ENCODE measurements at regions not wholly inside any gene's neighbourhood (a gene's known extent, or its start where the extent isn't known, plus 50 kb on each side); places are given as distances from the start of the nearest gene placed in this dataset.

- no peak for DNase-seq (ENCODE audit: low read depth)
- TF ChIP-seq, protein P1, sequence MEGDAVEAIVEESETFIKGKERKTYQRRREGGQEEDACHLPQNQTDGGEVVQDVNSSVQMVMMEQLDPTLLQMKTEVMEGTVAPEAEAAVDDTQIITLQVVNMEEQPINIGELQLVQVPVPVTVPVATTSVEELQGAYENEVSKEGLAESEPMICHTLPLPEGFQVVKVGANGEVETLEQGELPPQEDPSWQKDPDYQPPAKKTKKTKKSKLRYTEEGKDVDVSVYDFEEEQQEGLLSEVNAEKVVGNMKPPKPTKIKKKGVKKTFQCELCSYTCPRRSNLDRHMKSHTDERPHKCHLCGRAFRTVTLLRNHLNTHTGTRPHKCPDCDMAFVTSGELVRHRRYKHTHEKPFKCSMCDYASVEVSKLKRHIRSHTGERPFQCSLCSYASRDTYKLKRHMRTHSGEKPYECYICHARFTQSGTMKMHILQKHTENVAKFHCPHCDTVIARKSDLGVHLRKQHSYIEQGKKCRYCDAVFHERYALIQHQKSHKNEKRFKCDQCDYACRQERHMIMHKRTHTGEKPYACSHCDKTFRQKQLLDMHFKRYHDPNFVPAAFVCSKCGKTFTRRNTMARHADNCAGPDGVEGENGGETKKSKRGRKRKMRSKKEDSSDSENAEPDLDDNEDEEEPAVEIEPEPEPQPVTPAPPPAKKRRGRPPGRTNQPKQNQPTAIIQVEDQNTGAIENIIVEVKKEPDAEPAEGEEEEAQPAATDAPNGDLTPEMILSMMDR (IDR thresholded peaks at IDR 0.05; ENCODE audit: control insufficient read depth, extremely low read depth, insufficient read depth): no peak
- no peak overlapping the region for H3K4me3 ChIP-seq (ENCODE audit: low read depth, low read length)
These were observed 75.5 kb downstream of the SLC4A3 start for GRCh38 chr2:219702796-219703545.

- TF ChIP-seq, protein P1 (IDR thresholded peaks at IDR 0.05; ENCODE audit: control insufficient read depth, extremely low read depth, insufficient read depth): no peak
- no peak for DNase-seq (ENCODE audit: low read depth)
These were observed 77.4 kb downstream of the SLC4A3 start for GRCh38 chr2:219704878-219705277.

GRCh38 chr2:219706823-219707281 lies 79.4 kb downstream of the SLC4A3 start:
- H3K4me3 ChIP-seq (ENCODE audit: low read depth, low read length): no peak overlapping the region
- no peak for DNase-seq (ENCODE audit: low read depth)

More at GRCh38 chr2:219704878-219705277, 77.4 kb downstream of the SLC4A3 start:
- no peak overlapping the region for H3K4me3 ChIP-seq (ENCODE audit: low read depth, low read length)

DNA sequence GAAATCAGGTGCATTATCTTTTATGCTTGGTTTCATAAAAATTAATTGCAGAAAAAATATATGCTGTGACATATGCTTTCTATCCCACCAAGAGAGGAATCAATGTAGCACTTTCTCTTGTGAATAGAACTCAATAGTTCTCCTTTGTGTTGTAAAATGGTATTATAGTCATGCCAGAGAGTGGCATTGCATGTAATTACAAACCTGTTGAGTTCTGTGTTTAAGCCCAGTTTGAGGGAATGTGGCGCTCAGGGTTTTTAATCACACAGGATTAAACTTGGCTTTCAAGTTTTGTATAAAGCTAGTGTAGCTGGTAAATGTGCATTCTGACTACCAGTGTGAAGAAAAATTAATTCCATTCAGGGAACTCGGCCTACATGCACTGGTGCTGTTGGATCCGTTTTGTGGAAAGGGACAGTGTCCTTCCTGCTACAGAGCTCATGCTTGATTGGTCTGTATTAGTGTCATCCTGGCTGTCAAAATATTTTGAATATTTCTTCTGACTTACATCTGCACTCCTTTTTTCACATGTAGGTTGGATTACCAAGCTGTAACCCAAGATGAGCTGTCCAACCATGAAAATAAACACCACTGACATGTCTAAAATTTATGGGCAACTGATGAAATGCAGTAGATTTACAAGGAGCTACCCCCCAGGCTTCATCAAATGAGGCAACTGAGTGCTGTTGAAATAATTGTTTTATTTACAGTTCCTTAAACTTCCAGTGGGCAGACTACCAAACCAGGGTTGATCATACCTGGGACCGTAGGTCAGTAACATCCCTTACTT lies 80.3 kb downstream of the SLC4A3 start:
- no peak for DNase-seq (ENCODE audit: low read depth)
- no peak overlapping the region for H3K4me3 ChIP-seq (ENCODE audit: low read depth, low read length)
- TF ChIP-seq, protein P1 (IDR thresholded peaks at IDR 0.05; ENCODE audit: control insufficient read depth, extremely low read depth, insufficient read depth): no peak

More at GRCh38 chr2:219706823-219707281, 79.4 kb downstream of the SLC4A3 start:
- TF ChIP-seq, protein P1 (IDR thresholded peaks at IDR 0.05; ENCODE audit: control insufficient read depth, extremely low read depth, insufficient read depth): no peak

GRCh38 chr2:219709331-219709761 lies 81.9 kb downstream of the SLC4A3 start:
- no peak for DNase-seq (ENCODE audit: low read depth)
- TF ChIP-seq, protein P1 (IDR thresholded peaks at IDR 0.05; ENCODE audit: control insufficient read depth, extremely low read depth, insufficient read depth): no peak

DNA sequence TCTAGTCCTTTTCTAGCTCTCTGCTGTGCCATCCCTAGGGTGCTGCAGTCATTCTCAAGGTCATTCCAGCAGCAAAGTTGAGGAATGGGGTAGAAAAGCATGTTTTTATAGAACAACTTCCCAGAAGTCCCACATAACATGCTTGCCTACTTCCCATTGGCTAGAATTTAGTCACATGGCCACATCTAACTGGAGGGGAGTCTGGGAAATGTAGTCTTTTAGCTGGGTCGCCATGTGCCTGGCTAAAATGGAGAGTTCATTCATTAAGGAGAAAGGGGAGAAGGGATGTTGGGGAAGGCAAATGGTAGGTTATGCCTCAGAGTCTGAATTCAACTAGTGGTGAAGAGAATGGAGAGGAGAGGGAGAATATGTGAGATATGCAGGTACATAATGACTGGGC lies 85.7 kb downstream of the SLC4A3 start:
- TF ChIP-seq, protein P1 (IDR thresholded peaks at IDR 0.05; ENCODE audit: control insufficient read depth, extremely low read depth, insufficient read depth): no peak
- peak; percentile 7 for DNase-seq (ENCODE audit: low read depth)
- no peak overlapping the region for H3K4me3 ChIP-seq (ENCODE audit: low read depth, low read length)

More at GRCh38 chr2:219709331-219709761, 81.9 kb downstream of the SLC4A3 start:
- H3K4me3 ChIP-seq (ENCODE audit: low read depth, low read length): no peak overlapping the region

Data from LNCaP clone FGC (cell line).